Transverse colon (tissue), 4 donors: ENCODE measurements at regions not wholly inside any gene's neighbourhood (a gene's known extent, or its start where the extent isn't known, plus 50 kb on each side); places are given as distances from the start of the nearest gene placed in this dataset.

Experiments used
- EP300 ChIP-seq: sonication (generic); formaldehyde crosslinking; IDR thresholded peaks from one replicate; pipeline ENCODE4 v1.6.1; 2017; ENCODE audit warnings: antibody characterized with exemption, low read depth
- POLR2A ChIP-seq: fragments of 450-650 bp; IDR thresholded peaks from one replicate; pipeline ENCODE4 v1.6.1; 2016; ENCODE audit warnings: antibody characterized with exemption, mild to moderate bottlenecking, moderate library complexity
- POLR2AphosphoS5 ChIP-seq, 3 donors: sonication (generic); formaldehyde crosslinking; IDR thresholded peaks; one replicate each; pipeline ENCODE4 v1.6.1; 2016; ENCODE audit warnings: antibody characterized with exemption in 3 of 3
- TF ChIP-seq, protein P1 (sequence below), 5 experiments: fragments of 200-600 bp in 3 of 5; fragments of 450-650 bp in 2 of 5; sonication (generic) in 3 of 5; IDR thresholded peaks; 1 replicate in 2 of 5; 2 replicates in 3 of 5; pipeline ENCODE4 v1.5.1; 2016 to 2017; ENCODE audit warnings: antibody characterized with exemption in 5 of 5, inconsistent platforms in 3 of 5, mild to moderate bottlenecking in 2 of 5, moderate library complexity in 1 of 5

DNA sequence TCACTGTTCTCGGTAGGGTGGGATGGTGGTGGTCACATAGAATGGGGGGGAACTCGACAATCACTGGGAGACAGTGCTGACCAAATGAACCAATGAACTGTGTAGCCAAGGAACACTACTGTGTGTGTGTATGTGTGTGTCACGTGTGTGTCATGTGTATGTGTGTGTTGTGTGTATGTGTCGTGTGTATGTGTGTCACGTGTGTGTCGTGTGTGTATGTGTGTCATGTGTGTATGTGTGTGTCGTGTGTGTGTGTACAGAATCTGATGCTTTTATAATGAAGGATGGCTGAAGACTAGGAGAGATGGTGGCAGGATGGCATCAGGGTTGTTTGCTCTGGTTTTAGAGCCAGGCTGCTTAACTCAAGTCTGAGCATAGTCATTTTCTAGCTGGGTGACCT lies 99.1 kb upstream of the DUSP22 start:
- TF ChIP-seq, protein P1, sequence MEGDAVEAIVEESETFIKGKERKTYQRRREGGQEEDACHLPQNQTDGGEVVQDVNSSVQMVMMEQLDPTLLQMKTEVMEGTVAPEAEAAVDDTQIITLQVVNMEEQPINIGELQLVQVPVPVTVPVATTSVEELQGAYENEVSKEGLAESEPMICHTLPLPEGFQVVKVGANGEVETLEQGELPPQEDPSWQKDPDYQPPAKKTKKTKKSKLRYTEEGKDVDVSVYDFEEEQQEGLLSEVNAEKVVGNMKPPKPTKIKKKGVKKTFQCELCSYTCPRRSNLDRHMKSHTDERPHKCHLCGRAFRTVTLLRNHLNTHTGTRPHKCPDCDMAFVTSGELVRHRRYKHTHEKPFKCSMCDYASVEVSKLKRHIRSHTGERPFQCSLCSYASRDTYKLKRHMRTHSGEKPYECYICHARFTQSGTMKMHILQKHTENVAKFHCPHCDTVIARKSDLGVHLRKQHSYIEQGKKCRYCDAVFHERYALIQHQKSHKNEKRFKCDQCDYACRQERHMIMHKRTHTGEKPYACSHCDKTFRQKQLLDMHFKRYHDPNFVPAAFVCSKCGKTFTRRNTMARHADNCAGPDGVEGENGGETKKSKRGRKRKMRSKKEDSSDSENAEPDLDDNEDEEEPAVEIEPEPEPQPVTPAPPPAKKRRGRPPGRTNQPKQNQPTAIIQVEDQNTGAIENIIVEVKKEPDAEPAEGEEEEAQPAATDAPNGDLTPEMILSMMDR (IDR thresholded peaks at IDR 0.05): no peak
- TF ChIP-seq POLR2AphosphoS5 (IDR thresholded peaks at IDR 0.05): no peak
- TF ChIP-seq EP300: no peak
- TF ChIP-seq POLR2A: no peak
